B cell (primary cell): ENCODE measurements at regions not wholly inside any gene's neighbourhood (a gene's known extent, or its start where the extent isn't known, plus 50 kb on each side); places are given as distances from the start of the nearest gene placed in this dataset.

Experiments
- ATAC-seq: fragments of 200-7000 bp; cut with Tn5 transposase; one replicate; pipeline ENCODE4 v1.10.0; 2021; ENCODE audit warnings: low read depth, mild to moderate bottlenecking, moderate number of reproducible peaks, moderate library complexity
- CTCF ChIA-PET: fragments of 350-600 bp; sonication (Branson Sonifier 250); formaldehyde crosslinking; loops from one replicate; lab custom pipeline; 2021; ENCODE audit warnings: antibody characterized with exemption, inconsistent platforms; lab: Charles Lee
- POLR2A ChIA-PET: fragments of 350-600 bp; sonication (Branson Sonifier 250); formaldehyde crosslinking; loops from one replicate; lab custom pipeline; 2021; ENCODE audit warnings: antibody characterized with exemption; lab: Charles Lee
- DNase-seq: peaks from one replicate; pipeline ENCODE4 v3.0.0; 2013
- H2AFZ ChIP-seq: 2 replicates; pipeline ENCODE4 v1.6.1; 2012; ENCODE audit warnings: mild to moderate bottlenecking, low read depth, low read length; ENCODE audit not compliant: insufficient read depth, poor library complexity, severe bottlenecking
- H3K27ac ChIP-seq, 2 donors: 1 replicate in 1 of 2; 2 replicates in 1 of 2; pipeline ENCODE4 v1.5.1; 2012 to 2013; ENCODE audit warnings: low read length in 2 of 2, mild to moderate bottlenecking in 2 of 2, moderate library complexity in 1 of 2
- H3K27me3 ChIP-seq, 4 experiments: fragments of 200-600 bp in 1 of 4; sonication (generic) in 1 of 4; replicated peaks in 1 of 4; 1 replicate in 2 of 4; 2 replicates in 2 of 4; pipeline versions ENCODE4 v1.6.1 to v1.7.0; 2013 to 2016; ENCODE audit warnings: low read length in 3 of 4, mild to moderate bottlenecking in 2 of 4, mixed read lengths in 1 of 4, moderate library complexity in 1 of 4; ENCODE audit not compliant: insufficient read depth in 4 of 4, control insufficient read depth in 3 of 4; ENCODE audit errors: control extremely low read depth in 1 of 4
- H3K36me3 ChIP-seq, 2 experiments: replicated peaks in 1 of 2; 1 replicate in 1 of 2; 2 replicates in 1 of 2; pipeline versions ENCODE4 v1.6.1 to v1.7.1; 2013; ENCODE audit warnings: low read length in 1 of 2; ENCODE audit not compliant: insufficient read depth in 2 of 2, control insufficient read depth in 1 of 2; ENCODE audit errors: control extremely low read depth in 1 of 2, extremely low read depth in 1 of 2
- H3K4me1 ChIP-seq, 2 donors: fragments of 200-600 bp in 1 of 2; sonication (generic) in 1 of 2; 1 replicate in 1 of 2; 2 replicates in 1 of 2; pipeline versions ENCODE4 v1.5.1 to v1.6.1; 2013 to 2017; ENCODE audit warnings: low read length in 2 of 2; ENCODE audit not compliant: control insufficient read depth in 2 of 2, insufficient read depth in 2 of 2
- H3K4me2 ChIP-seq: replicated peaks from 2 replicates; pipeline ENCODE3; 2012; ENCODE audit warnings: mild to moderate bottlenecking, low read depth, low read length; ENCODE audit not compliant: poor library complexity, severe bottlenecking
- H3K4me3 ChIP-seq, 5 experiments: fragments of 200-600 bp in 1 of 5; sonication (generic) in 1 of 5; 1 replicate in 3 of 5; 2 replicates in 2 of 5; pipeline versions ENCODE4 v1.5.1 to v1.7.0; 2011 to 2016; ENCODE audit warnings: low read length in 4 of 5, mild to moderate bottlenecking in 4 of 5, low read depth in 2 of 5, control low read depth in 1 of 5, moderate library complexity in 1 of 5; ENCODE audit not compliant: insufficient read depth in 1 of 5; ENCODE audit errors: control extremely low read depth in 1 of 5, extremely low read depth in 1 of 5
- H3K79me2 ChIP-seq: fragments of 200-600 bp; sonication (generic); one replicate; pipeline ENCODE4 v1.6.0; 2016; ENCODE audit warnings: low read length; ENCODE audit not compliant: control insufficient read depth, insufficient read depth
- H3K9ac ChIP-seq: fragments of 200-600 bp; sonication (generic); 2 replicates; pipeline ENCODE4 v1.6.1; 2017; ENCODE audit warnings: mild to moderate bottlenecking, low read length, moderate library complexity
- H3K9me3 ChIP-seq, 3 donors: one replicate each; pipeline versions ENCODE4 v1.6.1 to v1.7.1; 2013; ENCODE audit warnings: low read length in 2 of 3; ENCODE audit not compliant: control insufficient read depth in 2 of 3, insufficient read depth in 1 of 3; ENCODE audit errors: control extremely low read depth in 1 of 3
- H4K20me1 ChIP-seq: 2 replicates; pipeline ENCODE4 v1.6.0; 2012; ENCODE audit warnings: mild to moderate bottlenecking, low read length; ENCODE audit not compliant: insufficient read depth, control insufficient read depth, poor library complexity, severe bottlenecking
- H3K27ac Mint-ChIP-seq: one replicate; pipeline ENCODE4 v1.8.0; 2021; ENCODE audit warnings: mixed read lengths
- H3K27me3 Mint-ChIP-seq: one replicate; pipeline ENCODE4 v1.8.0; 2021; ENCODE audit warnings: mixed read lengths
- H3K4me1 Mint-ChIP-seq: one replicate; pipeline ENCODE4 v1.8.0; 2021; ENCODE audit warnings: mixed read lengths
- H3K4me3 Mint-ChIP-seq: one replicate; pipeline ENCODE4 v1.8.0; 2021; ENCODE audit warnings: mixed read lengths
- H3K9me3 Mint-ChIP-seq: one replicate; pipeline ENCODE4 v1.8.0; 2022; ENCODE audit warnings: mixed read lengths; ENCODE audit not compliant: insufficient read depth
- CTCF ChIP-seq: fragments of 200-600 bp; IDR thresholded peaks from one replicate; pipeline ENCODE4 v1.8.0; 2022; ENCODE audit warnings: antibody characterized with exemption, mild to moderate bottlenecking
- EZH2 ChIP-seq: IDR thresholded peaks from 2 replicates; pipeline ENCODE4 v1.6.1; 2012; ENCODE audit warnings: borderline replicate concordance, low read depth, mild to moderate bottlenecking, moderate library complexity, low read length; ENCODE audit not compliant: insufficient read depth, poor library complexity, severe bottlenecking
- WGBS: methylation state at CpG from one replicate; pipeline ENCODE4 v1.1.5; 2013; ENCODE audit warnings: missing lambda C conversion rate; ENCODE audit not compliant: insufficient coverage; 5-methylcytosine and 5-hydroxymethylcytosine counted together
- intact Hi-C: fragments of 100-400 bp; cut with micrococcal nuclease; formaldehyde crosslinking; loops from one replicate; pipeline ENCODE4 v1.10.0; 2022

GRCh38 chr11:80383655-80384054, 942.8 kb upstream of the TENM4 start:
- Mint-ChIP-seq H3K27me3 (no peaks in the 10 kb centered on the region), H3K27ac (no peak overlapping the region), H3K4me1 (no peaks in the 10 kb centered on the region), H3K4me3 (no peak overlapping the region), H3K9me3 (peaks cover 2% of the 10 kb centered on the region)
- no peaks in the 10 kb centered on the region for H3K79me2 ChIP-seq
- intact Hi-C loops, result no loop called here
- DNase-seq (no peak), ATAC-seq (no peak)
- POLR2A ChIA-PET, result no interaction called here
- H3K27me3 ChIP-seq, result no peaks in the 10 kb centered on the region
- H3K9me3 ChIP-seq, result peaks cover 0 to 4% (median 0%) of the 10 kb centered on the region in 3 donors
- H3K4me1 ChIP-seq, result no peaks in the 10 kb centered on the region
- H2AFZ ChIP-seq, result no peak overlapping the region
- CTCF ChIA-PET, result no interaction called here
- no peaks in the 10 kb centered on the region for H4K20me1 ChIP-seq
- no peak overlapping the region for H3K4me2 ChIP-seq
- WGBS, result no CpG with 5 or more reads among the region's 3 CpGs
- H3K9ac ChIP-seq, result no peak overlapping the region
- no peak overlapping the region for H3K27ac ChIP-seq
- no peak for TF ChIP-seq CTCF
- no peak for TF ChIP-seq EZH2
- no peak overlapping the region for H3K4me3 ChIP-seq
- no peaks in the 10 kb centered on the region for H3K36me3 ChIP-seq

- no CpG with 5 or more reads among the region's 1 CpG for WGBS
- no peak for DNase-seq
- Histone ChIP-seq H3K79me2 (no peaks in the 10 kb centered on the region), H3K27me3 (no peaks in the 10 kb centered on the region), H3K4me1 (no peaks in the 10 kb centered on the region), H4K20me1 (no peaks in the 10 kb centered on the region), H2AFZ (no peak overlapping the region), H3K9ac (no peak overlapping the region), H3K4me2 (no peak overlapping the region), H3K36me3 (no peaks in the 10 kb centered on the region), H3K4me3 (no peak overlapping the region), H3K9me3 (no peaks in the 10 kb centered on the region), H3K27ac (no peak overlapping the region)
- ATAC-seq, result no peak
- intact Hi-C loops, result no loop called here
- Mint-ChIP-seq H3K4me1 (no peaks in the 10 kb centered on the region), H3K27me3 (no peaks in the 10 kb centered on the region), H3K27ac (no peak overlapping the region), H3K4me3 (no peak overlapping the region), H3K9me3 (no peaks in the 10 kb centered on the region)
- CTCF ChIA-PET, result no interaction called here
- POLR2A ChIA-PET, result no interaction called here
- TF ChIP-seq EZH2, result no peak
- no peak for TF ChIP-seq CTCF
Measured at GRCh38 chr11:80379620-80380278, 938.9 kb upstream of the TENM4 start.
